GM21423 (cell line): ENCODE measurements at regions not wholly inside any gene's neighbourhood (a gene's known extent, or its start where the extent isn't known, plus 50 kb on each side); places are given as distances from the start of the nearest gene placed in this dataset.
"Not testable (repeated sequence)": the region's sequence is repeated elsewhere in the genome, so short reads cannot be mapped to it uniquely, and the experiment has no call there.

Experiments used
- ATAC-seq: cut with Tn5 transposase; IDR thresholded peaks from one replicate; pipeline ENCODE4 v1.9.1; 2021; ENCODE audit warnings: mild to moderate bottlenecking, moderate library complexity; ENCODE audit not compliant: unreplicated experiment

GRCh38 chrY:18599606-18600005 lies 53.1 kb downstream of the HSFY1 start:
- not testable (repeated sequence) for ATAC-seq

- peak; percentile 51 for ATAC-seq
Observed at GRCh38 chrY:18601287-18601686, 54.8 kb downstream of the HSFY1 start.

GRCh38 chrY:18606251-18606650 lies 59.7 kb downstream of the HSFY1 start:
- ATAC-seq = not testable (repeated sequence)

GRCh38 chrY:18608205-18608604 lies 61.7 kb downstream of the HSFY1 start:
- not testable (repeated sequence) for ATAC-seq

- not testable (repeated sequence) for ATAC-seq
Observed at GRCh38 chrY:18615809-18616208, 69.3 kb downstream of the HSFY1 start.

GRCh38 chrY:18629805-18630516 lies 83.4 kb downstream of the HSFY1 start:
- ATAC-seq = not testable (repeated sequence)

- ATAC-seq = not testable (repeated sequence)
Observed at GRCh38 chrY:18630571-18630970, 84.1 kb downstream of the HSFY1 start.

GRCh38 chrY:18631610-18632009 lies 85.1 kb downstream of the HSFY1 start:
- ATAC-seq = not testable (repeated sequence)

- ATAC-seq = no peak
Observed at GRCh38 chrY:18650746-18651145, 104.2 kb downstream of the HSFY1 start.

GRCh38 chrY:18664559-18664958 lies 109.0 kb downstream of the HSFY2 start:
- ATAC-seq = no peak

GRCh38 chrY:18669790-18670189 lies 103.7 kb downstream of the HSFY2 start:
- no peak for ATAC-seq

GRCh38 chrY:18671970-18672369 lies 101.6 kb downstream of the HSFY2 start:
- ATAC-seq = no peak

- ATAC-seq = not testable (repeated sequence)
Observed at GRCh38 chrY:18686027-18686426, 87.5 kb downstream of the HSFY2 start.

GRCh38 chrY:18688362-18688761 lies 85.2 kb downstream of the HSFY2 start:
- ATAC-seq = not testable (repeated sequence)

- ATAC-seq = not testable (repeated sequence)
Observed at GRCh38 chrY:18689420-18689819, 84.1 kb downstream of the HSFY2 start.

- ATAC-seq = not testable (repeated sequence)
Observed at GRCh38 chrY:18689890-18690593, 83.5 kb downstream of the HSFY2 start.

GRCh38 chrY:18696788-18697187 lies 76.7 kb downstream of the HSFY2 start:
- not testable (repeated sequence) for ATAC-seq

- ATAC-seq = not testable (repeated sequence)
Observed at GRCh38 chrY:18704198-18704597, 69.3 kb downstream of the HSFY2 start.

- ATAC-seq = not testable (repeated sequence)
Observed at GRCh38 chrY:18711785-18712184, 61.8 kb downstream of the HSFY2 start.

- ATAC-seq = not testable (repeated sequence)
Observed at GRCh38 chrY:18713760-18714159, 59.8 kb downstream of the HSFY2 start.

GRCh38 chrY:18718714-18719113 lies 54.8 kb downstream of the HSFY2 start:
- peak; percentile 53 for ATAC-seq

GRCh38 chrY:18720395-18720794 lies 53.1 kb downstream of the HSFY2 start:
- not testable (repeated sequence) for ATAC-seq
